ENCODE measurements at regions not wholly inside any gene's neighbourhood (a gene's known extent, or its start where the extent isn't known, plus 50 kb on each side); places are given as distances from the start of the nearest gene placed in this dataset.
"Not testable (repeated sequence)": the region's sequence is repeated elsewhere in the genome, so short reads cannot be mapped to it uniquely, and the experiment has no call there.

- Mint-ChIP-seq H3K9me3 (peaks cover 7% of the 10 kb centered on the region), H3K4me3 (no peak overlapping the region), H3K27me3 (no peaks in the 10 kb centered on the region), H3K4me1 (ENCODE audit: low read depth) (no peaks in the 10 kb centered on the region), H3K27ac (no peak overlapping the region), H3K36me3 (ENCODE audit: low read depth) (no peaks in the 10 kb centered on the region)
- Histone ChIP-seq H3K4me3 (ENCODE audit: low read length) (no peak overlapping the region), H3K27me3 (ENCODE audit: control insufficient read depth in 1 of 2, insufficient read depth in 2 of 2, low read length in 2 of 2) (no peaks in the 10 kb centered on the region), H3K36me3 (ENCODE audit: insufficient read depth, low read length) (no peaks in the 10 kb centered on the region), H3K4me1 (ENCODE audit: insufficient read depth, low read length) (no peaks in the 10 kb centered on the region), H3K9me3 (ENCODE audit: control insufficient read depth in 1 of 2, insufficient read depth in 1 of 2, low read length in 2 of 2) (peaks cover 0 to 1% of the 10 kb centered on the region in 2 experiments), H3K27ac (ENCODE audit: low read depth in 1 of 2, low read length in 2 of 2) (no peak overlapping the region)
- no peak for TF ChIP-seq CTCF (IDR thresholded peaks at IDR 0.05)
- intact Hi-C loops (cut with DNase I, micrococcal nuclease), result no loop called here
- ATAC-seq (ENCODE audit: poor library complexity) (no peak), DNase-seq (no peak)
- POLR2A ChIA-PET, result no interaction called here
- CTCF ChIA-PET, result no interaction called here
These were observed 1730.9 kb downstream of the PCDH9 start for GRCh38 chr13:65499256-65499655.

- Histone ChIP-seq H3K27ac (ENCODE audit: low read depth in 1 of 2, low read length in 2 of 2) (no peak overlapping the region), H3K4me3 (ENCODE audit: low read length) (no peak overlapping the region), H3K9me3 (ENCODE audit: control insufficient read depth in 1 of 2, insufficient read depth in 1 of 2, low read length in 2 of 2) (no peaks in the 10 kb centered on the region), H3K27me3 (ENCODE audit: control insufficient read depth in 1 of 2, insufficient read depth in 2 of 2, low read length in 2 of 2) (no peaks in the 10 kb centered on the region), H3K36me3 (ENCODE audit: insufficient read depth, low read length) (no peaks in the 10 kb centered on the region), H3K4me1 (ENCODE audit: insufficient read depth, low read length) (no peaks in the 10 kb centered on the region)
- peaks cover 10% of the 10 kb centered on the region for H3K9me3 Mint-ChIP-seq
- ATAC-seq (ENCODE audit: poor library complexity), result no peak
- H3K36me3 Mint-ChIP-seq (ENCODE audit: low read depth), result no peaks in the 10 kb centered on the region
- H3K4me3 Mint-ChIP-seq, result no peak overlapping the region
- no peak overlapping the region for H3K27ac Mint-ChIP-seq
- no peak for TF ChIP-seq CTCF (IDR thresholded peaks at IDR 0.05)
- H3K4me1 Mint-ChIP-seq (ENCODE audit: low read depth), result no peaks in the 10 kb centered on the region
- ChIA-PET POLR2A (no interaction called here), CTCF (no interaction called here)
- intact Hi-C loops (cut with DNase I, micrococcal nuclease), result no loop called here
- DNase-seq, result no peak
- H3K27me3 Mint-ChIP-seq, result no peaks in the 10 kb centered on the region
These were observed 1732.9 kb downstream of the PCDH9 start for GRCh38 chr13:65497265-65497664.

GRCh38 chr13:65490725-65491124, 1739.4 kb downstream of the PCDH9 start:
- POLR2A ChIA-PET; H3K4me1 Mint-ChIP-seq (ENCODE audit: low read depth); H3K4me3 ChIP-seq (ENCODE audit: low read length); intact Hi-C loops (cut with DNase I, micrococcal nuclease); DNase-seq; H3K4me3 Mint-ChIP-seq; CTCF ChIA-PET; H3K27me3 ChIP-seq (ENCODE audit: control insufficient read depth in 1 of 2, insufficient read depth in 2 of 2, low read length in 2 of 2); H3K36me3 Mint-ChIP-seq (ENCODE audit: low read depth); H3K27ac Mint-ChIP-seq; H3K4me1 ChIP-seq (ENCODE audit: insufficient read depth, low read length); H3K36me3 ChIP-seq (ENCODE audit: insufficient read depth, low read length); H3K27ac ChIP-seq (ENCODE audit: low read depth in 1 of 2, low read length in 2 of 2); H3K9me3 ChIP-seq (ENCODE audit: control insufficient read depth in 1 of 2, insufficient read depth in 1 of 2, low read length in 2 of 2); H3K27me3 Mint-ChIP-seq; ATAC-seq (ENCODE audit: poor library complexity): not testable (repeated sequence)
- H3K9me3 Mint-ChIP-seq, result peaks cover 19% of the 10 kb centered on the region

- POLR2A ChIA-PET, result no interaction called here
- H3K27ac Mint-ChIP-seq, result no peak overlapping the region
- no peak overlapping the region for H3K4me3 Mint-ChIP-seq
- Histone ChIP-seq H3K27ac (ENCODE audit: low read depth in 1 of 2, low read length in 2 of 2) (no peak overlapping the region), H3K27me3 (ENCODE audit: control insufficient read depth in 1 of 2, insufficient read depth in 2 of 2, low read length in 2 of 2) (no peaks in the 10 kb centered on the region), H3K4me1 (ENCODE audit: insufficient read depth, low read length) (no peaks in the 10 kb centered on the region), H3K9me3 (ENCODE audit: control insufficient read depth in 1 of 2, insufficient read depth in 1 of 2, low read length in 2 of 2) (peaks cover 0 to 5% of the 10 kb centered on the region in 2 experiments), H3K4me3 (ENCODE audit: low read length) (no peak overlapping the region), H3K36me3 (ENCODE audit: insufficient read depth, low read length) (no peaks in the 10 kb centered on the region)
- H3K36me3 Mint-ChIP-seq (ENCODE audit: low read depth), result no peaks in the 10 kb centered on the region
- CTCF ChIA-PET, result no interaction called here
- ATAC-seq (ENCODE audit: poor library complexity), result no peak
- intact Hi-C loops (cut with DNase I, micrococcal nuclease), result no loop called here
- no peaks in the 10 kb centered on the region for H3K27me3 Mint-ChIP-seq
- no peaks in the 10 kb centered on the region for H3K4me1 Mint-ChIP-seq (ENCODE audit: low read depth)
- peaks cover 18% of the 10 kb centered on the region for H3K9me3 Mint-ChIP-seq
- TF ChIP-seq CTCF (IDR thresholded peaks at IDR 0.05), result no peak
- no peak for DNase-seq
These were observed 1741.5 kb downstream of the PCDH9 start for GRCh38 chr13:65488606-65489005.
